AG04450 (cell line): ENCODE measurements at regions not wholly inside any gene's neighbourhood (a gene's known extent, or its start where the extent isn't known, plus 50 kb on each side); places are given as distances from the start of the nearest gene placed in this dataset.

Experiments
- CTCF ChIA-PET: fragments of 300-600, 350-600 bp; formaldehyde crosslinking; extraction: SDS; loops from one replicate; lab custom pipeline; 2022; ENCODE audit warnings: antibody characterized with exemption, inconsistent platforms; lab: Charles Lee
- POLR2A ChIA-PET: fragments of 350-600 bp; formaldehyde crosslinking; extraction: SDS; loops from one replicate; lab custom pipeline; 2021; ENCODE audit warnings: antibody characterized with exemption, inconsistent platforms; lab: Yijun Ruan, JAX
- DNase-seq: peaks from one replicate; pipeline ENCODE4 v3.0.0-alpha.2; 2011; ENCODE audit warnings: low read depth, low spot score
- H3K27ac ChIP-seq: one replicate; pipeline ENCODE4 v1.5.1; 2012; ENCODE audit warnings: low read depth, low read length, control low read depth
- H3K27me3 ChIP-seq: one replicate; pipeline ENCODE4 v1.6.0; 2012; ENCODE audit warnings: low read length; ENCODE audit not compliant: control insufficient read depth, insufficient read depth
- H3K4me3 ChIP-seq: 2 replicates; pipeline ENCODE4 v1.5.1; 2011; ENCODE audit warnings: mild to moderate bottlenecking, low read depth, low read length, control low read depth
- H3K9me3 ChIP-seq: 2 replicates; pipeline ENCODE4 v1.5.1; 2012; ENCODE audit warnings: low read length; ENCODE audit not compliant: control insufficient read depth, insufficient read depth
- TF ChIP-seq, protein P1 (sequence below): IDR thresholded peaks from 2 replicates; pipeline ENCODE4 v1.5.1; 2011; ENCODE audit warnings: low read depth, low read length, control low read depth, inconsistent platforms

DNA sequence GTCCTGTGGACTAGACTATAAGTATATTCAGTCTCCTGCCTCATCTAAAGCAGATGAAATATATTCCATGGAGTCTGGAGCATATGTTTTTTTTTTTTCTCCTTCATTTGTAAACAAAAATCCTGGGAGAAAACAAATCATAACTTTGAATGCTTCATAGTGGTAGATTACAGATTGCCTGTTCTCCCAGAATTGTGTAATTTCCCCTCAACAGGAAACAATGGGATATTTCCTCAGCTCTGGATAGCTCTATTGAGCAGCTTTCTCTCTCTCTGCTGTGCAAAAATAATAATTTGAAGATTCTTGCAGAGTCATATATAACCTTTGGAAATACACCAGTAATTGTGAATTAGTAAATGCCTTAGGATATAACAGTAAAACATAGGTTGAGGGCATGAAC lies 1406.6 kb upstream of the ACVR2A start:
- ChIA-PET POLR2A (interaction anchor here (0.7 kb wide), 1 partner anchor 8 kb away, joined by 4 read pairs; no protein-coding TSS in a partner anchor), CTCF (no interaction called here)
- Histone ChIP-seq H3K27ac (no peak overlapping the region), H3K4me3 (no peak overlapping the region), H3K27me3 (no peaks in the 10 kb centered on the region), H3K9me3 (no peaks in the 10 kb centered on the region)
- TF ChIP-seq, protein P1, sequence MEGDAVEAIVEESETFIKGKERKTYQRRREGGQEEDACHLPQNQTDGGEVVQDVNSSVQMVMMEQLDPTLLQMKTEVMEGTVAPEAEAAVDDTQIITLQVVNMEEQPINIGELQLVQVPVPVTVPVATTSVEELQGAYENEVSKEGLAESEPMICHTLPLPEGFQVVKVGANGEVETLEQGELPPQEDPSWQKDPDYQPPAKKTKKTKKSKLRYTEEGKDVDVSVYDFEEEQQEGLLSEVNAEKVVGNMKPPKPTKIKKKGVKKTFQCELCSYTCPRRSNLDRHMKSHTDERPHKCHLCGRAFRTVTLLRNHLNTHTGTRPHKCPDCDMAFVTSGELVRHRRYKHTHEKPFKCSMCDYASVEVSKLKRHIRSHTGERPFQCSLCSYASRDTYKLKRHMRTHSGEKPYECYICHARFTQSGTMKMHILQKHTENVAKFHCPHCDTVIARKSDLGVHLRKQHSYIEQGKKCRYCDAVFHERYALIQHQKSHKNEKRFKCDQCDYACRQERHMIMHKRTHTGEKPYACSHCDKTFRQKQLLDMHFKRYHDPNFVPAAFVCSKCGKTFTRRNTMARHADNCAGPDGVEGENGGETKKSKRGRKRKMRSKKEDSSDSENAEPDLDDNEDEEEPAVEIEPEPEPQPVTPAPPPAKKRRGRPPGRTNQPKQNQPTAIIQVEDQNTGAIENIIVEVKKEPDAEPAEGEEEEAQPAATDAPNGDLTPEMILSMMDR = no peak
- no peak for DNase-seq

DNA sequence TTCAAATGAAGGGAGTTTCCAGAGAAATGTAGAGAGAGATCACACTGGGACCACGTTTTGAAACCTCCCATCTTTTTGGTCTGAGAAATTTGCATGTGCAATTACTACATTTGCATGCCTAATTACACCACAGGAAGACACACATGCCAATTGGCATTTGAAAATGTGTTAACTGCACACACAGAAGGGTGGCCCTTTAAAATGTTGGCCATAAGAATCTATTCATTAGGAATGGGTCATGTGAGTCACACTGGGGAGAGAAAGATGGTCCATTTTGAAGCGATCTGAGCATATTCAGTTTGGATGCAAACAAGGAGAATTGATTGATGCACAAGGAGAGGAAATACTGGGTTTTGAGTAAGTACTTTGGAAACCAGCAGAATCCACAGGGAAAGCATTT lies 1407.1 kb upstream of the ACVR2A start:
- Histone ChIP-seq H3K27ac (no peak overlapping the region), H3K4me3 (no peak overlapping the region), H3K27me3 (no peaks in the 10 kb centered on the region), H3K9me3 (no peaks in the 10 kb centered on the region)
- CTCF ChIA-PET = no interaction called here
- TF ChIP-seq, protein P1 = no peak
- no peak for DNase-seq
- POLR2A ChIA-PET = interaction anchor here (0.7 kb wide), 1 partner anchor 9 kb away, joined by 4 read pairs; no protein-coding TSS in a partner anchor

DNA sequence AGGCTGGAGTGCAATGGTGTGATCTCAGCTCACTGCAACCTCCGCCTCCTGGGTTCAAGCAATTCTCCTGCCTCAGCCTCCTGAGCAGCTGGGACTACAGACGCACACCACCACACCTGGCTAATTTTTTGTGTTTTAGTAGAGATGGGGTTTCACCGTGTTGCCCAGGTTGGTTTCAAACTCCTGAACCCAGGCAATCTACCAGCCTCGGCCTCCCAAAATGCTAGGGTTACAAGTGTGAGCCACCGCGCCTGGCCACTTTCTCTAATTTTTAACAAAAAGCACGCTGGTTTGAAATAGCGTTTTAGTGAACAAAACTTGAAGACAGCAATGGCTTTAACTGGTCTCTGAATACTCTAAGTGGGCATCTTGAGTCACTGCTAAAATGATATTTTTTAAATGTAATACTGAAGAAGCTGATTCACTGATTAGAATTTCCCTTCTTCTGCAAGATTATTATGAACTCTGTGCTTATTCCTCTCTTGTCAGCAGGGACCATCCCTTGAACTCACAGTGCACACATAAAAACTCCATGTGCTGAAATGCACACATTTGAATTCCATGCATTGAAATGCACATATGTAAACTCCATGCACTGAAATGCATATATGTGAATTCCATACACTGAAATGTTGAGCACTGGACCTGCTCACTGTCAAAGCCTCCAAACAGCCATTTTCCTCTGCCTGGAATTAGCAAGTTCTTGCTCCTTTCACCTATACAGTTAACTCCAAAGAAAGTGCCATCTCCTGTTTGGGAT lies 1411.5 kb upstream of the ACVR2A start:
- no peak overlapping the region for H3K27ac ChIP-seq
- TF ChIP-seq, protein P1 = no peak
- no peak overlapping the region for H3K4me3 ChIP-seq
- ChIA-PET POLR2A (no interaction called here), CTCF (interaction anchor here (0.7 kb wide), 1 partner anchor 20 kb away, joined by 4 read pairs; no protein-coding TSS in a partner anchor)
- H3K27me3 ChIP-seq = no peaks in the 10 kb centered on the region
- no peaks in the 10 kb centered on the region for H3K9me3 ChIP-seq
- DNase-seq = no peak

DNA sequence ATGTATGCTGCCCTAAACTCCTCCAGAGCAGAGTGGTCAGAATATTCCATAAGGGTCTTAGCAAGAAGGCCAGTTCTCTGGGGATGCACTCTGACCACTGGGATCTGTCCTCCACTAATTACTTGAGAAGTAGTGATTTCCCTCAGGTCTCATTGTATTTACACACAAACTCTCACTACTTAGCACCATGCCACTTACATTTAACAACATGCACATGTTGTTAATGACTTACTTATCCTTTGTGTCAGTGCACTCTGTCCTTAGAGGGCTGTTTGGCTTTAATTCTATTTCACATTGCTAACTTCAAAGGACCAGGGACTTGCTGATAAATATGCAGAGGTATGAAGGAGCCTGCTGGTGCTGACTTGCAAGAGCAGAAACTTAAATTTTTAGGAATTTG lies 1415.5 kb upstream of the ACVR2A start:
- Histone ChIP-seq H3K9me3 (no peaks in the 10 kb centered on the region), H3K27ac (no peak overlapping the region), H3K4me3 (no peak overlapping the region), H3K27me3 (no peaks in the 10 kb centered on the region)
- ChIA-PET CTCF (no interaction called here), POLR2A (no interaction called here)
- no peak for DNase-seq
- TF ChIP-seq, protein P1 = no peak

DNA sequence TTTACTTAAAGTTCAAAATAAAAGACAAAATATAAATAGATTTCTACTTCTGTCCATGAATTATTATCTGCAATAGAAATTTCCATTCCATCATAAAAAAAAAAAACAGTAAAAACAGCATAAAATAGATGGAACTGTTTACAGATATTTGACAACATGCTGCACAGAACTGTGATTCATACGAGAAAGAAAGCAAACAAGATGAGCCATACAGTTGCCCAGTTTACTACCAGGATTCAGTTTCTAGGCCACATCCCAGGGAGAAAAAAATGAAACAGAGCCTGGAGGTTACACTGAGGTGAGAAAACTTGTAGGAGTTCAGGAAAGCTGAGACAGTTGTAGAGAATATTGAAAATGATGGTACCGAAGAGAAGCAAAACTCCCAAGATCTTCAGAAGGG lies 1426.9 kb upstream of the ACVR2A start:
- ChIA-PET CTCF (no interaction called here), POLR2A (no interaction called here)
- Histone ChIP-seq H3K9me3 (no peaks in the 10 kb centered on the region; the same call in 1 of the 2 replicates), H3K4me3 (no peak overlapping the region), H3K27ac (no peak overlapping the region), H3K27me3 (no peaks in the 10 kb centered on the region)
- DNase-seq = no peak
- TF ChIP-seq, protein P1 = no peak
